ENCODE measurements at regions not wholly inside any gene's neighbourhood (a gene's known extent, or its start where the extent isn't known, plus 50 kb on each side); places are given as distances from the start of the nearest gene placed in this dataset.

DNA sequence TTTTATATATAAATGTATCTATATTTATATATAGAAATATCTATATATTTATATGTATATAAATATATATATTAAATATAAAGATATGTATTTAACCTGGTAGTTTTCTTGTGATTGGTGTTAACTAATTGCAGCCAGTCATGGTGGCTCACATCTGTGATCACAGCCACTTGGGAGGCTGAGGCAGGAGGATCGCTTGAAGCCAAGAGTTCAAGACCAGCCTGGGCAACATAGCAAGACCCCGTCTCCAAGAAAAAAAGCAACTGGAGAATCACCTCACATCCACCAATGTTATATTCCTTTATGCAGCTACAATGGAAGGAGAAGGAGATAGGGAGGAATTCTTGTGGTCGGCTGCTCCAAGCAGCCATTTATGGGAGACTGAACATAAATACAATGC lies 224.9 kb downstream of the BAMBI start:
- peaks cover 23% of the 10 kb centered on the region for H3K4me1 Mint-ChIP-seq (ENCODE audit: low read depth)
- no peaks in the 10 kb centered on the region for H3K36me3 Mint-ChIP-seq (ENCODE audit: low read depth)
- H3K27me3 Mint-ChIP-seq (ENCODE audit: low read depth), result no peaks in the 10 kb centered on the region
- no peak overlapping the region for H3K27ac Mint-ChIP-seq (ENCODE audit: unreplicated experiment)
- no peak for DNase-seq (ENCODE audit: low spot score)
- H3K9me3 Mint-ChIP-seq (ENCODE audit: low read depth), result no peaks in the 10 kb centered on the region
- TF ChIP-seq CTCF (IDR thresholded peaks at IDR 0.05), result no peak
- H3K4me3 Mint-ChIP-seq (ENCODE audit: unreplicated experiment), result no peak overlapping the region

DNA sequence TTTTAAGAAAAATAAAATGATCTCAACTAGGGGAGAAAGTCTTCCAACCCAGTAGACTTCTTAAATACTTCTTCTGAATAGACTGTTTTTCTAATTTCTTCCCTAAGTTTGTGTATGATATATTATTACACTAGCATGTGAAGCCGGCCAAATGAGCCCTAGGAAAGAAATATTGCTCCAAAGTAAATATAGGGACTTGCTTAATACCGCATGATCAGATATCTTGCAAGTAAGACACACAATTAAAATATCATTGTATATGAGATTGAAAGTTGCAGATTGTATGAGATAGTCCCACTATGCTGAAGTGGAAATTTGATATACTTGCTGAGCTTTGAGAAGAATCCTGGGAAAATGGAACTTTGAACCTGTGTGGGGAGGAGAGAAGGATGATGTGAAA lies 225.7 kb downstream of the BAMBI start:
- Mint-ChIP-seq H3K4me3 (ENCODE audit: unreplicated experiment) (no peak overlapping the region), H3K4me1 (ENCODE audit: low read depth) (peaks cover 23% of the 10 kb centered on the region), H3K27me3 (ENCODE audit: low read depth) (no peaks in the 10 kb centered on the region), H3K27ac (ENCODE audit: unreplicated experiment) (no peak overlapping the region), H3K36me3 (ENCODE audit: low read depth) (no peaks in the 10 kb centered on the region), H3K9me3 (ENCODE audit: low read depth) (no peaks in the 10 kb centered on the region)
- no peak for TF ChIP-seq CTCF (IDR thresholded peaks at IDR 0.05)
- DNase-seq (ENCODE audit: low spot score), result no peak

- peaks cover 23% of the 10 kb centered on the region for H3K4me1 Mint-ChIP-seq (ENCODE audit: low read depth)
- TF ChIP-seq CTCF (IDR thresholded peaks at IDR 0.05), result no peak
- no peaks in the 10 kb centered on the region for H3K9me3 Mint-ChIP-seq (ENCODE audit: low read depth)
- H3K27me3 Mint-ChIP-seq (ENCODE audit: low read depth), result no peaks in the 10 kb centered on the region
- no peak overlapping the region for H3K27ac Mint-ChIP-seq (ENCODE audit: unreplicated experiment)
- no peak for DNase-seq (ENCODE audit: low spot score)
- H3K36me3 Mint-ChIP-seq (ENCODE audit: low read depth), result no peaks in the 10 kb centered on the region
- H3K4me3 Mint-ChIP-seq (ENCODE audit: unreplicated experiment), result no peak overlapping the region
Observed at GRCh38 chr10:28903736-28904135, 226.4 kb downstream of the BAMBI start.

GRCh38 chr10:28905371-28905770 lies 228.1 kb downstream of the BAMBI start:
- Mint-ChIP-seq H3K4me3 (ENCODE audit: unreplicated experiment) (no peak overlapping the region), H3K4me1 (ENCODE audit: low read depth) (peaks cover 31% of the 10 kb centered on the region), H3K27ac (ENCODE audit: unreplicated experiment) (no peak overlapping the region), H3K36me3 (ENCODE audit: low read depth) (no peaks in the 10 kb centered on the region), H3K27me3 (ENCODE audit: low read depth) (no peaks in the 10 kb centered on the region), H3K9me3 (ENCODE audit: low read depth) (no peaks in the 10 kb centered on the region)
- TF ChIP-seq CTCF (IDR thresholded peaks at IDR 0.05), result no peak
- no peak for DNase-seq (ENCODE audit: low spot score)

GRCh38 chr10:28906011-28906411 lies 228.7 kb downstream of the BAMBI start:
- no peak overlapping the region for H3K27ac Mint-ChIP-seq (ENCODE audit: unreplicated experiment)
- no peaks in the 10 kb centered on the region for H3K9me3 Mint-ChIP-seq (ENCODE audit: low read depth)

More at GRCh38 chr10:28906011-28906411, 228.7 kb downstream of the BAMBI start:
- Mint-ChIP-seq H3K36me3 (ENCODE audit: low read depth) (no peaks in the 10 kb centered on the region), H3K27me3 (ENCODE audit: low read depth) (no peaks in the 10 kb centered on the region), H3K4me1 (ENCODE audit: low read depth) (peaks cover 38% of the 10 kb centered on the region), H3K4me3 (ENCODE audit: unreplicated experiment) (peak overlapping the region; percentile 5)
- DNase-seq (ENCODE audit: low spot score), result no peak
- no peak for TF ChIP-seq CTCF (IDR thresholded peaks at IDR 0.05)
